Muscle layer of duodenum (tissue), 2 donors: ENCODE measurements at regions not wholly inside any gene's neighbourhood (a gene's known extent, or its start where the extent isn't known, plus 50 kb on each side); places are given as distances from the start of the nearest gene placed in this dataset.
"Not testable (repeated sequence)": the region's sequence is repeated elsewhere in the genome, so short reads cannot be mapped to it uniquely, and the experiment has no call there.

Experiments
- H3K27ac ChIP-seq: one replicate; pipeline ENCODE4 v1.7.0; 2013; ENCODE audit warnings: mild to moderate bottlenecking, low read length
- H3K27me3 ChIP-seq: one replicate; pipeline ENCODE4 v1.7.0; 2013; ENCODE audit warnings: low read depth, mild to moderate bottlenecking, control low read depth, low read length
- H3K36me3 ChIP-seq, 2 donors: one replicate each; pipeline ENCODE4 v1.7.0; 2013; ENCODE audit warnings: low read length in 2 of 2, control low read depth in 1 of 2, mild to moderate bottlenecking in 1 of 2; ENCODE audit not compliant: insufficient read depth in 2 of 2, control insufficient read depth in 1 of 2
- H3K4me1 ChIP-seq, 2 donors: one replicate each; pipeline ENCODE4 v1.7.0; 2013; ENCODE audit warnings: low read length in 2 of 2, mild to moderate bottlenecking in 2 of 2, control low read depth in 1 of 2, moderate library complexity in 1 of 2; ENCODE audit not compliant: insufficient read depth in 2 of 2, control insufficient read depth in 1 of 2
- H3K4me3 ChIP-seq, 2 donors: one replicate each; pipeline ENCODE4 v1.7.0; 2013; ENCODE audit warnings: low read length in 2 of 2, low read depth in 1 of 2, mild to moderate bottlenecking in 1 of 2
- H3K9me3 ChIP-seq, 2 donors: one replicate each; pipeline ENCODE4 v1.7.0; 2013; ENCODE audit warnings: low read length in 2 of 2, control low read depth in 1 of 2, mild to moderate bottlenecking in 1 of 2; ENCODE audit not compliant: control insufficient read depth in 1 of 2
- donor health status: healthy.

DNA sequence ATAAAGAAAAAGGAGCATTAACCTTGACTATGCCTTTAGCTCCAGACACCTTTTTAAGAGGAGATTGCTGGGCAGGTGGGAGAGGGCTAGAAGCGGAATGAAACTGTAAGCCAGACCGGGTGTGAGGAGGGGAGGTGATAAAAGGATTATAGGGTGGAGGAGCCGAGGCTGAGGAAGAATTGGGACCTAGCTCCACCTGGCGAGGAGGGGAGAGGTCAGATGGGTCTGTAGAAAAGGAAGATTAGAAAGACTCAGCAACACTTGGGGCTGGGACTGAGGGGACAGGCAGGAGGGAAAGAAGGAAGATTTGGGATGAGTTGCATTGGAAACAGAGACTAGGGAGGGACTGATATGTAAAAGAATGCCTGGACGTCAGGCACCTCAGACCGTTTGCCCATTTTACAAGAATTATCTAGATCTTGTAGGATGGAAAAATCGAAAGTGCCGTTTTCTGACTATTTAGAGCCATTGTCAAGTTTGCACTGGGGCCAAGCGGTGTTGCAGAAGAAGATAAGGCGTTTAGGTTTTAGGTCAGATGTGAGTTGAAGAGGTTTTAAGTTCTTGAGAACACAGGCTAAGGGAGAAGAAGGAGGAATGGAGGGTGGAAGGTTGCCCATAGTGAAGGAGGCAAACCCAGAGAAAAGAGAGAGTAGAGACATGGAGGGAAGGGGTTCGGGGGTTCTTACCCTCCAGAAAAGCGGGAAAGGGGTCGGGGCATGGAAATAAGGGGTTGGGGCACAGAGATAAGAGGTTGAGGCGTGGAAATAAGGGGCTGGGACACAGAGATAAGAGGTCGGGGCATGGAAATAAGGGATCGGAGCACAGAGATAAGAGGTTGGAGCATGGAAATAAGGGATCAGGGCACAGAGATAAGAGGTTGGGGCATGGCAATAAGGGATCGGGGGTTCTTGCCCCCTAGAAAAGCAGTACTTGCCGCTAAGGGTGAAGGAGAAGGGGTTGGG is 164.5 kb upstream of the JADE1 start:
- H3K4me3 ChIP-seq, H3K27ac ChIP-seq, H3K27me3 ChIP-seq, H3K9me3 ChIP-seq, H3K36me3 ChIP-seq, H3K4me1 ChIP-seq: not testable (repeated sequence)

DNA sequence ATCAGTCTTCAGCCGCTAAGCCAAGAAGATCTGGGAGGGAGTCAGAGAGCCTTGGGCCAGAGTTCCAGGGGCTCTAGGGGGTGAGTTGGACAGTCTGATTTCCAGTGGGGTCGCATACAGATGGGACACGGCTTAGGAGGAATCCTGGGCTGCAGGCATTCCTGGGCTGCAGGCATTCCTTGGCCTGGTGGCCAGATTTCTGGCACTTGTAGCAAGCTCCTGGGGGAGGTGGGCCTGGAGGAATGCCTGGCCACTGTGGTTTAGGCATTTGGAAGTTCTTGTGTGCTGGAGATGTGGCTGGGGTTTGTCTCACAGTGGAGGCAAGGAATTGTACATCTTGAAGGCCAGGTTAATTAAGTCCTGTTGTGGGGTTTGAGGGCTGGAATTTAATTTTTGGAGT is 165.4 kb upstream of the JADE1 start:
- H3K9me3 ChIP-seq, H3K4me1 ChIP-seq, H3K27me3 ChIP-seq, H3K4me3 ChIP-seq, H3K27ac ChIP-seq, H3K36me3 ChIP-seq: not testable (repeated sequence)

DNA sequence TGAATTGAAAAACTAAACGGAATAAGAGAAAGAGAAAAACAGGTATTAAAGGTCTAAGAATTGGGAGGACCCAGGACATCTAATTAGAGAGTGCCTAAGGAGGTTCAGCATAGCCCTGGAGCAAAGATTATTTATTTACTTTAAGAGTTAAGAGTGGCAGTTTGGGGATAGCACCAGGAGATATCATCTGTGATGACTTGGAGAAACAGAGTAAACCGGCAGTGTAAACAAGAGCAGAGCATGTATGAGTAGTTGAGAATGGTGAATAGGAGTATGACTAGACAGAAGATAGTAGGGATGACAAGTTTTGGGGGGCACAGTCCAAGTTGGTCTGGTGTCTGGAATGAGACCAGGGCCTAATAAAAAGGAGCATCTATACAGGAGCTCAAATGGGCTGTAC is 167.9 kb upstream of the JADE1 start:
- H3K4me3 ChIP-seq, H3K36me3 ChIP-seq, H3K9me3 ChIP-seq, H3K27me3 ChIP-seq, H3K27ac ChIP-seq, H3K4me1 ChIP-seq: not testable (repeated sequence)

DNA sequence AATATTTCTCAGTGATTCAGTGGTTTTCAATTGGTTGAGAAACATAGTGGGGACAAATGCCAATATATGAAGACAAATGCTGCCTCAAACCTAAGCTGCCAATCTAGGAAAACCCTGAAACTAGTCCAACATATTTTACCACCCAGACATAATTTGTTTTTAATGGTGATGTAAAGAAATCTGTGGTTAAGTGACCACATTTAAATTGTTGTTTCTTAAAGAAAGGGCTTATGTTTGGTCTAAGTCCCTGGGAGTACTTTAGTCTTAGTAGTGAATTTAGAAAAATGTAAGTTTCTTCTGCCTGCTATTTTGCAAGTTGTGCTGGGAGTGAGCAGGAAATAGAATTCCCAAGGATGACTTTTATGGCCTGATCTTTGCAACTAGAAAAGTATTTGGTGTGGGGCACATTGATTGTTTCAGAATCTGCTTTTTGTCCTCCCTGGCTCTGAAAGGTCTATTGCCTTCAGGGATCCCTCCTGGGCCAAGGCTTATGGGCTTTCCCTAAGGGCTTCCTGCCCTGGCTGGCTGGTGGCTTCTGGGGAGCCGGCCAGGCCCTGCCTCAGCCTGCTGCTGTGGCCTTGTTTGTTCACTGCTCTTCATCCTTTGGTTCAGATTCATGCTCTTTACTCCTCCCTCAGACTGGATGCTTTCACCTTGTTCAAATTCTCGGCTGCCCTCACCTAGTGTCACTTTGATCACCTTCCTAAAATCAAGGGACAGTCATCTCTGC is 169.8 kb upstream of the JADE1 start:
- H3K27me3 ChIP-seq, result no peaks in the 10 kb centered on the region
- H3K27ac ChIP-seq, result no peak overlapping the region
- peaks cover 0 to 7% of the 10 kb centered on the region in 2 donors for H3K4me1 ChIP-seq
- no peaks in the 10 kb centered on the region for H3K36me3 ChIP-seq
- no peaks in the 10 kb centered on the region for H3K9me3 ChIP-seq
- no peak overlapping the region for H3K4me3 ChIP-seq

DNA sequence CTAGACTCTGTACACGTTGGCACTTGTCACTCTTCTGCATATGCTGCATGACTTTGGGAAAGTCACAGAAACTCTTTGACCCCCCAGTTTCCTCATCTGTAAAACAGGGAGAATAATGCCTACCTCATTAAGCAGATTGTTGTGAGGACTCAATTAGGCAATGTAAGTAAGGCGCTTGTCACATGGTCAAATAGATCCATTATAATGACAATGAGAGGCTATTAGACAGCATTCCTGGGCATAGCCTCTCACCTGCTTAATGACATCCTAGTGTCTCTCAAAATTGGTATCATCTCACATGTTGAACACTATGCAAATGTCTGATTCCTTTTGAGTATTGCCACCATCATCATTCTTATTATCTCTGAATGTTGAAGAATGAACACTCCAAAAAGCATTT is 172.6 kb upstream of the JADE1 start:
- Histone ChIP-seq H3K27ac (no peak overlapping the region), H3K4me1 (peaks cover 0 to 14% of the 10 kb centered on the region in 2 donors), H3K9me3 (no peaks in the 10 kb centered on the region), H3K36me3 (no peaks in the 10 kb centered on the region), H3K4me3 (no peak overlapping the region), H3K27me3 (no peaks in the 10 kb centered on the region)

DNA sequence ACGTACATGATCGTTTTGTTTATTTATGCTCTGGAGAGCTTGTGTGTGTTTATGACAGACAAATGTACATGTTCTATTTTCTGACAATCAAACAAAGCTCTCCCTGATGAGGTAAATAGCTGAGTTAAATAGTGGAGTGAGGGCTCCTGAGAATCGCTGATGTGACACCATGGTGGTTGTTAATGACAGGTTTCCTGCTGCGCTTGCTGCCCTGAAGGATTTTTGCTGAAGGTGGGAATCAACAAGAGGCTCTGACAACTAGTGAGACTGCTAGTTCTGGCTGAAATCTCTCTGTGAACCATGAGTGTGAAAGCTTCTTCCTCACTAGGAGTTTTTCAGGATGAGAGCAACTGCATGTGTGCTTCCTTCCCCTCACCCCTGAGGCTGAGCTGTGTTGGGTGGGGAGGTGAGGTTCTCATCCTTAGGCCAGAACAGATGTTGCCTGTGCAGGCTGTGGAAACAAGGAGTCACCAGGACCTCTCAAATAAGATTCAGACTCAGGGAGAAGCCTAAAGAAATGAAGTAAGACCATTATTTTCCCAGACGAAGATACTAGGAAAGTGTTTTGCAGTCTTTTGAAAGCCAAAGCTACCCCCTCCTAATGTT is 173.4 kb upstream of the JADE1 start:
- Histone ChIP-seq H3K9me3 (no peaks in the 10 kb centered on the region), H3K4me3 (no peak overlapping the region), H3K36me3 (no peaks in the 10 kb centered on the region), H3K27ac (no peak overlapping the region), H3K4me1 (peaks cover 0 to 14% of the 10 kb centered on the region in 2 donors), H3K27me3 (no peaks in the 10 kb centered on the region)

DNA sequence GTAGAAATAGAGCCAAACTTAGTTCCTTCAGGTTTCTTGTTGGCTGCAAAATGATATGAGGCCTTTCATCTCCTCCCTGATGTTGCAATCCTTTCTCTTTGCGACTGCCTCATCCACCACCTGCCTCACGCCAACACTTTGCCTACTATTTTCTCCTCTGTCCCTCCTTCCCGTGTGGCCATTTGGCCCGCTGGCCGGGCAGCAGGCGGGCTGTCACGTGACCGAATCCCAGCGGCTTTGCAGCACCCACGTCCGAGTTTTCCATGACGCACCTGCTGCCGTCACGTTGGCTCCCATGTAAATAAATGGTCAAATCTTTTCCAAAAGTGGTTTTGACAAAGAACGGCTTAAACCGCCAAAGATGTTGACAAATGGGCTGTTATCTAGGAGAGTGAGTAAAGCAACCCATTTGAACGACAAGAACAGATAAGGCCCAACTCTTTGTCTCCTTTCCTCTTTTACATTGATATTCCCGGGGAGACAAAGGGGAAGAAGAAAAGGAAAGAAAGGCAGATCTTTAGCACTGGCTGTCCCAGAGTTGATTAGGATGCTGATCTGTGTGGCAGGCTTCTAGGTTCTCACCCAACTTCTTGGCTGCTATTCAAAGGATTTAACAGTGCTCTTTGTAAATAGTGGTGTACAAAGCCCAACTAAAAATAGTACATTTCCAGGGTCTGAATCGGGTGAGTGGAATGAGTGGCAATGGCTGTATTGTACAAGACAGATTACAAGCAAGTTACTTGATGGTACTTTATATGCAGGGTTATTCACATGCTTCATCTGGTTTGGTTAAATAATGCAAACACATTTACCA is 174.2 kb upstream of the JADE1 start:
- Histone ChIP-seq H3K4me3 (no peak overlapping the region), H3K4me1 (peaks cover 0 to 14% of the 10 kb centered on the region in 2 donors), H3K27me3 (no peaks in the 10 kb centered on the region), H3K27ac (no peak overlapping the region), H3K9me3 (no peaks in the 10 kb centered on the region), H3K36me3 (no peaks in the 10 kb centered on the region)

DNA sequence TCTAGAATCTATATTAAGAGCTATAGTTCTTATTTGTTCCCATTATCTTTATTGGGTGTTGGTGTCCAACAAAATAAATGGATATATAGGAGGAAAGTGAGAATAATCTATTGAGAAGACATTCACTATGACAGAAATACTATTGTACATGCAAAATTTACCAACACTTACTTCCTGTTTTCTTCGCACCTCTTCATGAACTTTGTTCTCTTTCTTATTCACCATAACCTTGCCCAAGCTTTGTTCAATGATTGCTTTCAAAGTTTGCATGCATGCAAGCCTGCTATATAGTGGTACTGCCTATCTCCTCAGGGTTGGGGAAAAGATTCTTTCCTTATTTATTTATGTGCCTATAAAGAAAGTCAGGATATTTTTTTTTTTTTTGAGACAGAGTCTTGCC is 176.4 kb upstream of the JADE1 start:
- no peaks in the 10 kb centered on the region for H3K9me3 ChIP-seq
- H3K36me3 ChIP-seq, result no peaks in the 10 kb centered on the region
- H3K27ac ChIP-seq, result no peak overlapping the region
- no peak overlapping the region for H3K4me3 ChIP-seq
- H3K4me1 ChIP-seq, result peaks cover 0 to 14% of the 10 kb centered on the region in 2 donors
- no peaks in the 10 kb centered on the region for H3K27me3 ChIP-seq

DNA sequence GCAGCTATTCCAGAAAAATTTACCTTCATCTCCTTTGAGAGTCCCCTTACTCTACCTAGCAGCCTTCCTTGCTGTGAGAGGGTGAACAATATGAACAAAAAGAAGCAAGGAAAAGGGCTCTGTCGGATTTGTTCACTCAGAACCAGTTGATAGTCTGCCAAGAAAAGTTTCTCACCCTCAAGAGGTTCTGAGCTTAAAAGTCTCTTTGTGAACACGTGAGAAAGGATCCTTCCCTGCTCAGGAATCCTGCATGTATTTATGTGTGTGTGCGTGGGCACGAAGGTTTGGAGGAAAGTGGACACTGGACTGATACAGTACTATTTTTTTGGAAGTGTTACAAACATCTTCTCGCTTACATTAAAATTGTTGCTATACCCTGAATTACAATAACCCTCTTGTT is 178.6 kb upstream of the JADE1 start:
- Histone ChIP-seq H3K36me3 (no peaks in the 10 kb centered on the region), H3K27ac (no peak overlapping the region)

DNA sequence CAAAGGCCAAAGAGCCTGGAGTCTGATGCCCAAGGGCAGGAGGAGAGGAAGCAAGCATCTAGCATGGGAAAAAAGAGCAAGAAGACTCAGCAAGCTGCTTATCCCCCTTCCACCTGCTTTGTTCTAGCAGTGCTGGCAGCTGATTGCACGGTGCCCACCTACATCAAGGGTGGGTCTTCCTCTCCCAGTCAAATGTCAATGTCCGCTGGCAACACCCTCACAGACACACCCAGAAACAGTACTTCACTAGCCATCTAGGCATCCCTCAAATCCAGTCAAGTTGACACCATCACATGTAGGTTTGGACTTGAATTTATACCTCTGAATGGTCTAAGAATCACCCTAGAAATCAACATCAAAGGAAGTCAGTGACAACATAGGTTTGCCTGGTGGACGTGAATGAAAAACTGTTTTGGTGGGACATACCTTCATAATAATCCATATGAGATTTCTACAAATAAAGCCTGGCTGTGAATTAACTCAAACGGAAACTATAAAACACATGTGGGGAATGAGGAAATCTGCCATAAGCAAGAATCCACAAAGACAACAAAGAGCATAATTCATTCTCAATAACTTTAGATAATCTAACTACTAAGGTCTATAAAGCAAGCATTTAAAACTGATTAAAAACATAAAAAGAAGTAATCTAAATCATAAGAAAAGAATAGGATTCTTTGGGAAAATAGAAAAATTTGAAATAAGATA is 185.8 kb upstream of the JADE1 start:
- Histone ChIP-seq H3K27ac (no peak overlapping the region), H3K4me1 (no peaks in the 10 kb centered on the region)

More for the DNA sequence above, 178.6 kb upstream of the JADE1 start:
- no peaks in the 10 kb centered on the region for H3K27me3 ChIP-seq
- H3K9me3 ChIP-seq, result no peaks in the 10 kb centered on the region
- peaks cover 0 to 11% of the 10 kb centered on the region in 2 donors for H3K4me1 ChIP-seq
- H3K4me3 ChIP-seq, result no peak overlapping the region

More for the DNA sequence above, 185.8 kb upstream of the JADE1 start:
- H3K4me3 ChIP-seq, result no peak overlapping the region
- no peaks in the 10 kb centered on the region for H3K36me3 ChIP-seq
- no peaks in the 10 kb centered on the region for H3K9me3 ChIP-seq
- H3K27me3 ChIP-seq, result no peaks in the 10 kb centered on the region
